Skeletal muscle satellite cell (primary cell): ENCODE measurements at regions not wholly inside any gene's neighbourhood (a gene's known extent, or its start where the extent isn't known, plus 50 kb on each side); places are given as distances from the start of the nearest gene placed in this dataset.
A peak's percentile ranks its signal among the peaks of the same experiment; 100 is the strongest.

Experiments used
- H3K27me3 ChIP-seq: 2 replicates; pipeline ENCODE4 v1.7.0; 2013; ENCODE audit warnings: low read length; ENCODE audit not compliant: control insufficient read depth, insufficient read depth
- H3K36me3 ChIP-seq: 2 replicates; pipeline ENCODE4 v1.7.0; 2013; ENCODE audit warnings: mild to moderate bottlenecking, control low read depth, low read length; ENCODE audit not compliant: insufficient read depth
- H3K4me1 ChIP-seq: 2 replicates; pipeline ENCODE4 v1.7.0; 2013; ENCODE audit warnings: low read length; ENCODE audit not compliant: control insufficient read depth, insufficient read depth
- H3K4me2 ChIP-seq: 2 replicates; pipeline ENCODE4 v1.7.0; 2013; ENCODE audit warnings: mild to moderate bottlenecking, low read length
- H3K4me3 ChIP-seq: 2 replicates; pipeline ENCODE4 v1.7.0; 2013; ENCODE audit warnings: low read length
- H3K9ac ChIP-seq: 2 replicates; pipeline ENCODE4 v1.7.0; 2013; ENCODE audit warnings: mild to moderate bottlenecking, low read depth, low read length, moderate library complexity
- H3K9me3 ChIP-seq: replicated peaks from 2 replicates; pipeline ENCODE4 v1.7.0; 2013; ENCODE audit warnings: mild to moderate bottlenecking, control low read depth, low read length

DNA sequence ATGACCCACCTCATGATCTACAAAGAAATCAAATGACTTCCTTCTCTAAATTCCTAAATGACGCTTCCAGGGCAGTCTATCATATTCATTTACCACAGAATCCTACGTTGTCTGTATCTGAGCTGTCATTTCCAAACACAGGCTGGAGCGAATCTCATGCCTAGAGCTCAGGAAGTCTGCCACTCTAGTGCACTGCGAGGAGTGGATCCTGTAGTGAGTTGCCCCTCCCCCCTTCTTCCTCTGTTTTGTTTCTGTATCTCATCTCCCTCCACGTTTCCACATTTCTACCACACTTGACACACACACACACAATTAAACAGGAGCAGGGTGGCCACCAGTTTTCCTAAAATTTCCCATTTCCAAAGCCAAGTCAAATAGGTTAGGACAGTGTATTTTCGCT, 415.4 kb upstream of the PRICKLE1 start:
- no peaks in the 10 kb centered on the region for H3K9me3 ChIP-seq
- H3K4me1 ChIP-seq = no peaks in the 10 kb centered on the region
- H3K27me3 ChIP-seq = no peaks in the 10 kb centered on the region
- H3K4me2 ChIP-seq = no peak overlapping the region
- H3K4me3 ChIP-seq = no peak overlapping the region
- no peaks in the 10 kb centered on the region for H3K36me3 ChIP-seq
- no peak overlapping the region for H3K9ac ChIP-seq

DNA sequence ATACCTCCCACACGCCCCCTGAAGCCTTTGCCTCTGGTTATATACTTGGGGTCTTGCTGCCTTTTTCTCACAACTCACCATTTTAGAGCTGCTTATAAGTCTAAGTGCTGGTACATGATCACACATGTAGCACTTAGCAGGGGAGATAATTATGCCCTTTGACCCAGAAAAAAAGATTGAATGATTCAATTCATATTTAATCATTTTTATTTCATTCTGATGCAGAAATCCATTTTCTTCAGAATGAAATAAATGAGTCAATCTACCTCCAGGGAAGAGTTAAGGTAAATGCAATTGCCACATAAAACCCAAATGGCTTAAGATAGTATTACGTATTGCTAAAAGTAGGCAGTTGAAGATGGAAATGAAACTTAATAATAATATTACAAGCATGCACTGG, 414.6 kb upstream of the PRICKLE1 start:
- H3K4me1 ChIP-seq = no peaks in the 10 kb centered on the region
- no peaks in the 10 kb centered on the region for H3K9me3 ChIP-seq
- no peak overlapping the region for H3K9ac ChIP-seq
- no peaks in the 10 kb centered on the region for H3K36me3 ChIP-seq
- H3K27me3 ChIP-seq = no peaks in the 10 kb centered on the region
- H3K4me2 ChIP-seq = no peak overlapping the region
- H3K4me3 ChIP-seq = no peak overlapping the region

DNA sequence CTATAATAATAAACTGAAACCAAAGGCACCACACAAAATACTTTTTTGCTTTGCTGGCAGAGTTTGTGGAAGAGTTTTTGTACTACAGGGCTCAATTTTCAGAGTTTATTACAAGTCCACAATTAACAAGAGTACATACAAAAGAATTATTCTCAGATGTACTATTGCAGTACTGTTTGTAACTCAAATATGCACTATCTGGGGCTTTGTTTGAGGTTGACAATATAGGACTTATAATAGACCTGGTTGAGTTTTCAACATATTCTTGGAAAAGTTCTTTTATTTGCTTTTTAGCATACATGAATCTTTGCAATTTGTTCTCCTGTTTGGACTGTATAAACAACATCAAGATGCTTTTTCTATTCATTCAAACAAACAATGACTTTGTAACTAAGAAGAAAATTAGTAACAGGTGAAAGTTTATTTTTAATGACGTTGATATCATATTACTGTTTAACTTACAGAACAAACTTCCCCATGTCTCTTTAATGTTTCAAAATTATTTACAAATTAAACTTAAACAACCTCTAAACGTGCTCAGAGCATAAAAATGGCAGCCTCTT, 407.4 kb upstream of the PRICKLE1 start:
- Histone ChIP-seq H3K9ac (no peak overlapping the region), H3K4me3 (no peak overlapping the region), H3K4me1 (no peaks in the 10 kb centered on the region), H3K4me2 (no peak overlapping the region), H3K36me3 (no peaks in the 10 kb centered on the region), H3K27me3 (no peaks in the 10 kb centered on the region), H3K9me3 (no peaks in the 10 kb centered on the region)

DNA sequence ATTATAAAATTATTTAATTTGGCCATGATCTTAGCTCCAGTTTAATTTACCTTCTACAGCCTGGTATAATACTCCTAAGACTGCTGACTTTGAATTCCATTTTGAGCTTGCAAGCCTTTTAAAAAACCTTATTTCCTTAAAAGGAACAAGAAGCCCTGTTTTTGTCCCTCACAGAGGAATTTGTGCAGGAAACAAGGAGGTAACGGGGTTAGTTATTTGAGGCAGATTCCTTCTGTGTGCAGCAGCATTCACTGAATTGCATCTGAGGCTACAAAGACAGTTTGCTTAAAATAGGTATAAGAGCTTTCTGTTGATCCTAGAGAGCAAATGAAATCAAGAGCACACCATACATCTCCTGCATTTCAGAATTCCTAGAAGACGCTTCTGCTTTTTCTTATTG, 403.3 kb upstream of the PRICKLE1 start:
- H3K9me3 ChIP-seq = no peaks in the 10 kb centered on the region
- H3K36me3 ChIP-seq = no peaks in the 10 kb centered on the region
- H3K4me3 ChIP-seq = no peak overlapping the region
- no peaks in the 10 kb centered on the region for H3K27me3 ChIP-seq
- H3K9ac ChIP-seq = no peak overlapping the region
- H3K4me1 ChIP-seq = no peaks in the 10 kb centered on the region
- H3K4me2 ChIP-seq = no peak overlapping the region

DNA sequence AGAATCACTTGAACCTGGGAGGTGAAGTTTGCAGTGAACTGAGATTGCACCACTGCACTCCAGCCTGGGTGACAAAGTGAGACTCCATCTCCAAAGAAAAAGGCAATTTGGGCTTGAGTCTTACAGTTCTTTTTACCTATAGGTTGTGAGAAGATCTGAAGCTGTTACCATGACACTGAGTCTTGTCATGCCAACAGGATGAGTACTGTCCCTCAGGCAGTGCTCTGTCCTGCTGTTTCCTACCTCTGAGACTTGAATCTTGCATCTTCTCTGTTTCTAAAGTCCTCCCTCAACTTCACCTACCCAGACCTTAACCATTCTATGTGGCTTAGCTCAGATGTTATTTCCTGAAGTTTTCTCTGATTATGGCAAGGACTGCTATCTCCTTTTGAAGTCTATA, 400.8 kb upstream of the PRICKLE1 start:
- Histone ChIP-seq H3K27me3 (no peaks in the 10 kb centered on the region), H3K36me3 (no peaks in the 10 kb centered on the region), H3K4me1 (no peaks in the 10 kb centered on the region), H3K4me3 (no peak overlapping the region), H3K9me3 (no peaks in the 10 kb centered on the region), H3K9ac (no peak overlapping the region), H3K4me2 (no peak overlapping the region)

DNA sequence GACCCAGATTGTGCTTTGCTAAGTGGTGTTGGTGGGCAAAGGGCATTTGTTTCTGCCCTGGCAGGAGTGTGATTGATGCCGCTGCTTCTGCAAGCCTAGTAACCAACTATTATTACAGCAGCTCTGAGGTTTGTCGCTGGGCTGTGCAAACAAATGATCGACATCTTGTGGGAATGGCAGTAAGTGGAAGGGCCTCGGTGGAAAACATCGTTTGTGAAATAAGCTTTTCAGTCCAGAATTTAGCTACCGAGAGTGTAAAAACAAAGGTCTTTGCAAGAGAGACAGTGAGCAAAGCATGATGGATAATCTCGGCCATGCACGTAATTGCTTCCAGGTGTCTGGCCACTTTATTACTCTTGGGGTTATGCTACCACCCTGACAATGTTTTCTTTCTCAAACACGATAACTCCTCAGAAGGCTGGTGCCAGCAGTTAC, 397.7 kb upstream of the PRICKLE1 start:
- Histone ChIP-seq H3K36me3 (no peaks in the 10 kb centered on the region), H3K9me3 (no peaks in the 10 kb centered on the region), H3K4me2 (no peak overlapping the region), H3K4me1 (no peaks in the 10 kb centered on the region), H3K27me3 (no peaks in the 10 kb centered on the region), H3K9ac (no peak overlapping the region), H3K4me3 (no peak overlapping the region)

DNA sequence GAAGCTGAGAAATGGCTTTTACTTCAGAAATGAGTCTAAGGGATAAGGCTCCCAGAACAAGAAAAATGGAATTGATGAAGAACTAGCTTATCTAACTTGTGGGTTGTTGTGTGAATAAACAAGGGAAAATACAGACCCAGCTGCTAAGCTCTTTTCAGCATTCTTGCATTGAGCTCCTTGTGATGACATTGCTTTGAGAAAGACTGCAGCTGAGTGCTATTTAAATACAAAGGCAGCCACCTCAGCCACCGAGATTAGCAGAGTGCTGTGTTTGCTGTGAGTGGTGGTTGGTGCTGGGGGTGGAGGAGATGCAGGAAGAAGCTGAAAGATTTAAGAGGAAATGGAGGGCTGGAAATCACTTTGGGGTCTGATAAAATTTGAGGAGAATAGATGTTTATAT, 396.0 kb upstream of the PRICKLE1 start:
- H3K27me3 ChIP-seq = no peaks in the 10 kb centered on the region
- H3K36me3 ChIP-seq = no peaks in the 10 kb centered on the region
- H3K9ac ChIP-seq = no peak overlapping the region
- H3K4me3 ChIP-seq = no peak overlapping the region
- H3K4me2 ChIP-seq = no peak overlapping the region
- H3K9me3 ChIP-seq = no peaks in the 10 kb centered on the region
- peaks cover 16% of the 10 kb centered on the region for H3K4me1 ChIP-seq

DNA sequence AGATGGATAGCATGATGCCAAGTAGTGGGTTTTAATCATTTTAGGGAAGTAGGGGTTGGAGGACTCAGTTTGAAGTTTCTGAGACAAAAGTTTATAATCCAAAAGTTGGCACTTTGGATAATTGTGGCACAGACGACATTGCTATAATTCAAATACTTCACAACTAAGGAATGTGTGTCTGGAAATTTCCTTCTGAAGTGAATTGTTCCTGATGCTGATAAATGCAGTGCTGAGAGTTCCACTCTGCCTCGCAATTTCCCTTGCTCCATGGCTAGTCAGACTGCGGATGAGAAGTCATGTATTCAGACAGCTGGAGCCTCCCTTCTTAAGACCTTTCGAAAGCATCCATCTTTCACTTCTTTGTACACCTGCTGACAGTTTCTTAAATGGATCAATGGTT, 393.3 kb upstream of the PRICKLE1 start:
- H3K27me3 ChIP-seq = no peaks in the 10 kb centered on the region
- H3K9me3 ChIP-seq = no peaks in the 10 kb centered on the region
- no peaks in the 10 kb centered on the region for H3K36me3 ChIP-seq
- peaks cover 29% of the 10 kb centered on the region for H3K4me1 ChIP-seq
- no peak overlapping the region for H3K9ac ChIP-seq
- no peak overlapping the region for H3K4me3 ChIP-seq
- no peak overlapping the region for H3K4me2 ChIP-seq

DNA sequence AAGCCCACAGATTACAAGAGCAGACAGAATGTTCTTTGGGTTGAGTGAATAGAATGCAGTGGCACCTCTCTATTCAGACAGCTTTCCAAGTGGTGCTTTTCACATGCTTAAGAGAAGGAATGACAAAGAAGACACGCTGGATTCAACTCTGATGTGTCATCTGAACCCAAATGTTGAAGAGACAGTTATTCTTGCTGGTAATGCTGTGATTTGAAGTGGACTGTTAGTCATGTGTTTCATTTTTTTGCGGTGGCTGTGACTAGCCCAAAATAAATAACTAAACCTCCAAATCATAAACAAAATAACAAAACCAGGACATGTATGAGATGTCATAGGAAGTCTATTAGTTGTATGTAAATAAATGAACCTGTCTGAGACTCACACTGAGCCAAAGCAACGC, 391.8 kb upstream of the PRICKLE1 start:
- Histone ChIP-seq H3K9me3 (no peaks in the 10 kb centered on the region), H3K36me3 (no peaks in the 10 kb centered on the region), H3K4me2 (peak overlapping the region; percentile 10), H3K4me1 (peaks cover 33% of the 10 kb centered on the region), H3K27me3 (no peaks in the 10 kb centered on the region), H3K4me3 (no peak overlapping the region), H3K9ac (no peak overlapping the region)

DNA sequence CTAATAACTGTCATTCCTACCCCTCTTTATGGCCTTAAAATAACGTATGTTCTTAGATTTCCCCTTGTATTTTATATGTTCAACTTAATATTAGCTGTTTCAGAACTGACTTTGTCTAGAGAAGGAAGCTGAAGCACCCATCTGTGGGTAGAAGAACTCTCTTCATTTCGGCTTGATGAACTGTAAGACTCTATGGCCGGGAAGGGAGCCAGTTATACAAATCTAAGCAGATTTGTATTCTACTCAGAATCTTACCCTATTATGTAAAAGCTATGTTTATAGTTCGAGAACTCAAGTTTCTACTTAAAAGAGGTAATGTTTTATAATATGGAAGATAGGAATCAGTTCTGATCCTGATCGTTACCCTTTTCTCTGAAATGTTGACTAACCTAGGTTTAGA, 390.9 kb upstream of the PRICKLE1 start:
- no peaks in the 10 kb centered on the region for H3K27me3 ChIP-seq
- H3K4me3 ChIP-seq = no peak overlapping the region
- H3K9ac ChIP-seq = no peak overlapping the region
- peaks cover 33% of the 10 kb centered on the region for H3K4me1 ChIP-seq
- H3K4me2 ChIP-seq = no peak overlapping the region
- H3K36me3 ChIP-seq = no peaks in the 10 kb centered on the region
- no peaks in the 10 kb centered on the region for H3K9me3 ChIP-seq

DNA sequence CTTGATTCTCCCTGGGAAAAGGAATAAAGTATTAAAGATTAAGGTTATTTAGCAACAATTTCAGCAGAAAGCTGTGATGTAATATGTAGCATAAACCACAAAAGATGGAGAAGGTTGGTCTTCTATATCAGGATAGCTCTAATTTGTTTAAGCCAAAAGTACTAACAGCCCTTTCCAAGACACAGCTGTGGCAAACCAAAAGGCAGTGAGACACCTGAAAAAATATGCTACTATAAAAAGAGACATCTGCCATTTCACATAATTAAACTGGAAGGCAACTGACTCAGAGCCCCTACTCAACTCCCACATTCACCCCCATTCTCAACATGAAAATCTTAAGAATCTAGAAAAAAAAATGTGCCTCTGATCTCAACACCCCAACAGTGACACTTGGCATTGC, 390.2 kb upstream of the PRICKLE1 start:
- no peaks in the 10 kb centered on the region for H3K9me3 ChIP-seq
- H3K4me1 ChIP-seq = peaks cover 33% of the 10 kb centered on the region
- no peak overlapping the region for H3K4me2 ChIP-seq
- no peaks in the 10 kb centered on the region for H3K36me3 ChIP-seq
- H3K9ac ChIP-seq = no peak overlapping the region
- H3K4me3 ChIP-seq = no peak overlapping the region
- H3K27me3 ChIP-seq = no peaks in the 10 kb centered on the region

DNA sequence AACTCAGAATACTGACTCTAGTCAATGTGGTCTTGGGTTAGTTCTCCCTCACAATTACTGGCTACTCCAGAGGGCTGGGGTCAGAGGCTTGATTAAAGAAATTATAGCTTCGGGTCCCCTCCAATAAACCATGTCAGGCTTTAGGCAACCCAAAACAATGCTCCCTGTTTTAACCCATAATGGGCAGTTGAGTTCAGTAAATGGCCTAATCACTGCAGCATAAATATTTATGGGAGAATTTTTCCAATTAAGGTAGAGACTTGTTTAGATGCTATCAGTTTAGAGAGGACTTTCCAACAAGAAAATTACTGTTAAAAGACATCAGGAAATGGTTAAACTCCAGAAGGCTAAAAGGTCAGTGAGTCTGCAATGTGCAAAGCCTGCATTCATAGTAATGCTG, 389.2 kb upstream of the PRICKLE1 start:
- H3K4me2 ChIP-seq = no peak overlapping the region
- peaks cover 33% of the 10 kb centered on the region for H3K4me1 ChIP-seq
- H3K9me3 ChIP-seq = no peaks in the 10 kb centered on the region
- H3K36me3 ChIP-seq = no peaks in the 10 kb centered on the region
- H3K4me3 ChIP-seq = no peak overlapping the region
- H3K27me3 ChIP-seq = no peaks in the 10 kb centered on the region
- H3K9ac ChIP-seq = no peak overlapping the region
